ENCODE measurements at regions not wholly inside any gene's neighbourhood (a gene's known extent, or its start where the extent isn't known, plus 50 kb on each side); places are given as distances from the start of the nearest gene placed in this dataset.
"Not testable (repeated sequence)": the region's sequence is repeated elsewhere in the genome, so short reads cannot be mapped to it uniquely, and the experiment has no call there.

- TF ChIP-seq, protein P1, sequence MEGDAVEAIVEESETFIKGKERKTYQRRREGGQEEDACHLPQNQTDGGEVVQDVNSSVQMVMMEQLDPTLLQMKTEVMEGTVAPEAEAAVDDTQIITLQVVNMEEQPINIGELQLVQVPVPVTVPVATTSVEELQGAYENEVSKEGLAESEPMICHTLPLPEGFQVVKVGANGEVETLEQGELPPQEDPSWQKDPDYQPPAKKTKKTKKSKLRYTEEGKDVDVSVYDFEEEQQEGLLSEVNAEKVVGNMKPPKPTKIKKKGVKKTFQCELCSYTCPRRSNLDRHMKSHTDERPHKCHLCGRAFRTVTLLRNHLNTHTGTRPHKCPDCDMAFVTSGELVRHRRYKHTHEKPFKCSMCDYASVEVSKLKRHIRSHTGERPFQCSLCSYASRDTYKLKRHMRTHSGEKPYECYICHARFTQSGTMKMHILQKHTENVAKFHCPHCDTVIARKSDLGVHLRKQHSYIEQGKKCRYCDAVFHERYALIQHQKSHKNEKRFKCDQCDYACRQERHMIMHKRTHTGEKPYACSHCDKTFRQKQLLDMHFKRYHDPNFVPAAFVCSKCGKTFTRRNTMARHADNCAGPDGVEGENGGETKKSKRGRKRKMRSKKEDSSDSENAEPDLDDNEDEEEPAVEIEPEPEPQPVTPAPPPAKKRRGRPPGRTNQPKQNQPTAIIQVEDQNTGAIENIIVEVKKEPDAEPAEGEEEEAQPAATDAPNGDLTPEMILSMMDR (IDR thresholded peaks at IDR 0.05; ENCODE audit: extremely low read depth, missing control alignments): no peak
- DNase-seq (ENCODE audit: low spot score): no peak
These were observed 405.2 kb downstream of the ZEB2 start for GRCh38 chr2:144114760-144115159.

DNA sequence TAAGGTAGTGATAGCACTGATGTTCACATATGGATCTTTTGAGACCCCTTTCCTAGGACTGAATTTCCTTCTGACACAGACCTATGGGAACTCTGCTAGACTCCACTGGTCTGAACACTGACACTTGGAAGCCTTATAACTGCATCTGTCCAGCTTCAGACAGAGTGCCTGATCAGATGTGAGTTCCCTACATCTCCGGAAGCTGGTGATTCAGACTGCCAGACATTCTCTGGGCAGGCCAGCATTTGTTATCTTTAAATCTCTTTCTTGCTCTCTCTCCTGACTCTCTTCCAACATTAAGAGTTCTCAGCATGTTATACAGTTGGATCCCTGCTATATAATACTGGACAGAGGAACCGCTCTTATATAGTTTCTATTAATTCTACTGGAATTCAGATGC, 408.5 kb downstream of the ZEB2 start:
- TF ChIP-seq, protein P1 (IDR thresholded peaks at IDR 0.05; ENCODE audit: extremely low read depth, missing control alignments): no peak
- DNase-seq (ENCODE audit: low spot score): no peak

GRCh38 chr2:144106104-144106503, 413.8 kb downstream of the ZEB2 start:
- not testable (repeated sequence) for DNase-seq (ENCODE audit: low spot score)

DNA sequence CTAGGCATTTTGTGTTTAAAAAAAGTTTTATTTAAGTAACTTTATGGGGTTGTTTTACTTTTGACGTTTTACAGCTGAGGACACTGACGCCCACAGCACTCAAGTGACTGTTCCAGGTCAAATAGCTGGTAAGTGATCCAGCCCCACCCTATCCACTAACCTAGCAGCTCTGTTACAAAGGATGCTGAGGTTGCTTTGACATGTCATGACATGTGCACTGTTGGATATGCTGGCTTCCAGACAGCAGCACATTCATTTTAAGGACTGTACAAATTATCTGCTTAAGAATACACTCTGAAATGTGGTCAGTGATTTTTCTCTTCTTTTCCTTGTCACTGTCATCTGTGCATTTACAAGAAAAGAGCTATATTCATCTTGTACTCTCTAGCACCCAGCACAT, 417.5 kb downstream of the ZEB2 start:
- TF ChIP-seq, protein P1 (IDR thresholded peaks at IDR 0.05; ENCODE audit: extremely low read depth, missing control alignments): no peak
- no peak for DNase-seq (ENCODE audit: low spot score)

DNA sequence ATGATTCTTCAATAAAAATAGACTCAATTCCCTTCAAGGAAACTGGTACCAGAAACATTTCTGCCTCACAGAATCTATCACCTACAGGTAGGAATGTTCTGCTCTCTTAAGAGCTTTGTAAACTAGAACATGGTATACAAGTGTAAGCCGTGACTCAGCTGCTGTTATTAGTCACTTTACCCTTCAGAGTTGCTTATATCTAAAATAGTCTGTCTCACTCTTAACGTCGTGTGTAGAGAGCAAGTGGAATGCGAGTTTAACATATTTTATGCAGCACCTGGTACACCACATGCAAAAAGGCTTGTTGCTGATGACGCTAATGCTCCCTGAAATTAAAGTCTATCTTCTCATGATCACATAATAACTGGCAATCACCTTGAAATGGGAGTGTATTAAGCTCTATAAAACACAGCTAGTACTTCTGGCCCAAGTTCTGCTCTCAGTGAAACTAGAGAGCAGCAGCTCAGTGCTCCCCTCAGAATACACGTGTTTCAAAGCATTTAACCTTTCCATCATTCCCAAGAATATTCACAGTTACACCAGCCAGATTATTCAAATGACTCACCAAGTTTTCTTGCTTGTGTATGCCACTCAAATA, 420.0 kb downstream of the ZEB2 start:
- no peak for DNase-seq (ENCODE audit: low spot score)
- TF ChIP-seq, protein P1 (IDR thresholded peaks at IDR 0.05; ENCODE audit: extremely low read depth, missing control alignments): no peak

GRCh38 chr2:144099340-144099739, 420.6 kb downstream of the ZEB2 start:
- TF ChIP-seq, protein P1 (IDR thresholded peaks at IDR 0.05; ENCODE audit: extremely low read depth, missing control alignments): no peak
- no peak for DNase-seq (ENCODE audit: low spot score)

DNA sequence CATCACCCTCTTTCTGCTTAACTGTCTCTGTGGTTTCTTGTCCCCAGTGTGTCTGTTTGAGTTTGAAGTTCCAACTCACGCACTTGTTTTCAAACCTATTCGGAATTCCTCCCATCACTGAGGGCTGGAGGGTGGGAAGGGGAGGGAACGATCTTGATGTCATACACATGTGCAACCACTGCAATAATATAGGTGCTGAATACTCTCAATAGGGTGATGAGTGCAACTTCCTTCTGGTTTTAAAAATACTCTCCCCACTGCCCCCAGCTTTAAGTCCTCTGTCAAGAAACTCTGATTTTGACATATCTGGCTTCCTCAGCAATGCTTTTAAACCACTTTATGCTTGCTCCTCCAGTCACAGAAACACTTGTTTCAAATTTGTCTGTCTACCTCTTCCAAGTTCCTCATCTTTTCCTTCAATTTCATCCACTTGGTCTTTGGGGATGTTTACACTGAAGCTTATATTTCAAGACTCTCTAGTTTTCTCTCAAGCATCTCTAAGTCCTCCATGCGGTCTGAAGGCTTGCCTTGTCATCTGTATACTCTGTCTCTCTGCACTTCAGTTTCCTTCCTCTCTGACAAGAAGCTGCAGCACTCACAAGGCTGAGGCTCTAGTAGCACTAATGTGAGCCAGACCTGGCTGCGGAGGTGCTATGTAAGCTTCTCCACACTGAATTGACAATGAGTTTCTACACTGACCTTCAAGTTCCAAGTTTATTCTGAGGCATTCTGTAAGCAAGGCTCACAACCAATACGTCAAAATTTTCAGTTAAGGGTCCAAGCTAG, 422.3 kb downstream of the ZEB2 start:
- DNase-seq (ENCODE audit: low spot score): no peak
- TF ChIP-seq, protein P1 (IDR thresholded peaks at IDR 0.05; ENCODE audit: extremely low read depth, missing control alignments): no peak

- TF ChIP-seq, protein P1 (IDR thresholded peaks at IDR 0.05; ENCODE audit: extremely low read depth, missing control alignments): no peak
- DNase-seq (ENCODE audit: low spot score): no peak
These were observed 423.4 kb downstream of the ZEB2 start for GRCh38 chr2:144096531-144096930.

Data from GM20000 (cell line).